Midbrain (tissue), 1 donor: ENCODE measurements at regions not wholly inside any gene's neighbourhood (a gene's known extent, or its start where the extent isn't known, plus 50 kb on each side); places are given as distances from the start of the nearest gene placed in this dataset.
"Not testable (repeated sequence)": the region's sequence is repeated elsewhere in the genome, so short reads cannot be mapped to it uniquely, and the experiment has no call there.

Experiments
- DNase-seq: peaks from one replicate; lab custom pipeline; 2025; lab: John Stamatoyannopoulos, UW

GRCh38 chr7:94104301-94104700 lies 100.1 kb upstream of the BET1 start:
- no peak for DNase-seq

- DNase-seq: no peak
Observed at GRCh38 chr7:94109556-94109955, 105.4 kb upstream of the BET1 start.

- DNase-seq: no peak
Observed at GRCh38 chr7:94111009-94111408, 106.9 kb upstream of the BET1 start.

- DNase-seq: no peak
Observed at GRCh38 chr7:94115316-94115715, 111.2 kb upstream of the BET1 start.

GRCh38 chr7:94123136-94123535 lies 119.0 kb upstream of the BET1 start:
- no peak for DNase-seq

- DNase-seq: no peak
Observed at GRCh38 chr7:94127026-94127425, 122.9 kb upstream of the BET1 start.

GRCh38 chr7:94128072-94128471 lies 123.9 kb upstream of the BET1 start:
- no peak for DNase-seq

GRCh38 chr7:94129443-94130140 lies 125.4 kb upstream of the BET1 start:
- DNase-seq: no peak

GRCh38 chr7:94130716-94131115 lies 126.6 kb upstream of the BET1 start:
- DNase-seq: no peak

- no peak for DNase-seq
Observed at GRCh38 chr7:94133460-94133859, 129.3 kb upstream of the BET1 start.

- DNase-seq: no peak
Observed at GRCh38 chr7:94135180-94135579, 131.0 kb upstream of the BET1 start.

GRCh38 chr7:94142281-94142680 lies 138.1 kb upstream of the BET1 start:
- no peak for DNase-seq

GRCh38 chr7:94145602-94146001 lies 141.4 kb upstream of the BET1 start:
- no peak for DNase-seq

- no peak for DNase-seq
Observed at GRCh38 chr7:94146408-94146807, 142.3 kb upstream of the BET1 start.

- DNase-seq: no peak
Observed at GRCh38 chr7:94149789-94150545, 145.8 kb upstream of the BET1 start.

GRCh38 chr7:94154182-94154581 lies 150.0 kb upstream of the BET1 start:
- DNase-seq: no peak

GRCh38 chr7:94154858-94155257 lies 150.7 kb upstream of the BET1 start:
- DNase-seq: no peak

- not testable (repeated sequence) for DNase-seq
Observed at GRCh38 chr7:94157659-94158306, 153.6 kb upstream of the BET1 start.

GRCh38 chr7:94160719-94161435 lies 156.7 kb upstream of the BET1 start:
- no peak for DNase-seq

- no peak for DNase-seq
Observed at GRCh38 chr7:94161476-94161875, 157.3 kb upstream of the BET1 start.

GRCh38 chr7:94169682-94170081 lies 165.5 kb upstream of the BET1 start:
- no peak for DNase-seq

GRCh38 chr7:94170836-94171235 lies 166.7 kb upstream of the BET1 start:
- no peak for DNase-seq
